Keratinocyte (primary cell): ENCODE measurements at regions not wholly inside any gene's neighbourhood (a gene's known extent, or its start where the extent isn't known, plus 50 kb on each side); places are given as distances from the start of the nearest gene placed in this dataset.

Experiments
- DNase-seq: peaks from one replicate; pipeline ENCODE4 v3.0.0-alpha.2; 2011; ENCODE audit warnings: low read depth, missing footprints, low spot score
- FAIRE-seq: peaks from 2 replicates; lab custom pipeline; 2011; peaks lifted over from hg19 to GRCh38; lab: Jason Lieb, UNC
- H2AFZ ChIP-seq: 2 replicates; pipeline ENCODE4 v1.6.0; 2012; ENCODE audit warnings: low read length, control low read depth, inconsistent platforms; ENCODE audit not compliant: control insufficient read depth
- H3K27ac ChIP-seq: 2 replicates; pipeline ENCODE4 v1.5.1; 2011; ENCODE audit warnings: low read length; ENCODE audit not compliant: control insufficient read depth, insufficient read depth
- H3K27me3 ChIP-seq: 3 replicates; pipeline ENCODE4 v1.6.0; 2011; ENCODE audit warnings: low read length; ENCODE audit not compliant: control insufficient read depth, insufficient read depth; ENCODE audit errors: extremely low read depth
- H3K36me3 ChIP-seq, 2 experiments: 2 replicates in 1 of 2; 3 replicates in 1 of 2; pipeline ENCODE4 v1.5.1; 2011; ENCODE audit warnings: low read length in 2 of 2, mild to moderate bottlenecking in 1 of 2; ENCODE audit not compliant: control insufficient read depth in 2 of 2, insufficient read depth in 2 of 2; ENCODE audit errors: extremely low read depth in 1 of 2
- H3K4me1 ChIP-seq: 3 replicates; pipeline ENCODE4 v1.5.1; 2011; ENCODE audit warnings: low read length; ENCODE audit not compliant: control insufficient read depth, insufficient read depth; ENCODE audit errors: extremely low read depth
- H3K4me2 ChIP-seq: 3 replicates; pipeline ENCODE4 v1.6.0; 2011; ENCODE audit warnings: low read depth, low read length; ENCODE audit not compliant: control insufficient read depth, insufficient read depth; ENCODE audit errors: extremely low read depth
- H3K4me3 ChIP-seq, 3 experiments: fragments of 200-600 bp in 1 of 3; sonication (generic) in 1 of 3; 2 replicates in 2 of 3; 3 replicates in 1 of 3; pipeline ENCODE4 v1.5.1; 2011 to 2016; ENCODE audit warnings: low read length in 3 of 3, mild to moderate bottlenecking in 3 of 3, control low read depth in 2 of 3, inconsistent platforms in 1 of 3, low read depth in 1 of 3, mixed read lengths in 1 of 3, mixed run types in 1 of 3, moderate library complexity in 1 of 3; ENCODE audit not compliant: control insufficient read depth in 2 of 3, insufficient read depth in 2 of 3; ENCODE audit errors: extremely low read depth in 1 of 3
- H3K79me2 ChIP-seq: 2 replicates; pipeline ENCODE4 v1.6.0; 2012; ENCODE audit warnings: low read length; ENCODE audit not compliant: control insufficient read depth, insufficient read depth
- H3K9ac ChIP-seq: 3 replicates; pipeline ENCODE4 v1.6.0; 2011; ENCODE audit warnings: low read length; ENCODE audit not compliant: control insufficient read depth, insufficient read depth; ENCODE audit errors: extremely low read depth
- H3K9me1 ChIP-seq: 3 replicates; pipeline ENCODE4 v1.6.0; 2011; ENCODE audit warnings: low read length; ENCODE audit not compliant: control insufficient read depth, insufficient read depth; ENCODE audit errors: extremely low read depth
- H3K9me3 ChIP-seq: 2 replicates; pipeline ENCODE4 v1.5.1; 2012; ENCODE audit warnings: low read depth, low read length; ENCODE audit not compliant: control insufficient read depth
- H4K20me1 ChIP-seq: 3 replicates; pipeline ENCODE4 v1.6.0; 2011; ENCODE audit warnings: low read length; ENCODE audit not compliant: control insufficient read depth, insufficient read depth; ENCODE audit errors: extremely low read depth
- EZH2 ChIP-seq: IDR thresholded peaks from one replicate; pipeline ENCODE4 v1.6.1; 2012; ENCODE audit warnings: inconsistent platforms, mild to moderate bottlenecking, low read length, moderate library complexity
- dilution Hi-C: fragments of 300-500 bp; cut with MboI; formaldehyde crosslinking; loops from one replicate; pipeline ENCODE4 v1.7.0; 2020; ENCODE audit warnings: low sequenced_read_pairs; ENCODE audit not compliant: extremely low pct_ligation_motif_present
- TF ChIP-seq, protein P1 (sequence below), 3 experiments: IDR thresholded peaks in 1 of 3; conservative IDR thresholded peaks in 1 of 3; optimal IDR thresholded peaks in 1 of 3; 2 replicates in 2 of 3; 3 replicates in 1 of 3; pipeline versions ENCODE3 to v1.5.1; 2011; ENCODE audit warnings: low read length in 3 of 3, mild to moderate bottlenecking in 3 of 3, moderate library complexity in 2 of 3, control low read depth in 1 of 3, inconsistent platforms in 1 of 3; ENCODE audit not compliant: insufficient read depth in 2 of 3; ENCODE audit errors: extremely low read depth in 1 of 3

DNA sequence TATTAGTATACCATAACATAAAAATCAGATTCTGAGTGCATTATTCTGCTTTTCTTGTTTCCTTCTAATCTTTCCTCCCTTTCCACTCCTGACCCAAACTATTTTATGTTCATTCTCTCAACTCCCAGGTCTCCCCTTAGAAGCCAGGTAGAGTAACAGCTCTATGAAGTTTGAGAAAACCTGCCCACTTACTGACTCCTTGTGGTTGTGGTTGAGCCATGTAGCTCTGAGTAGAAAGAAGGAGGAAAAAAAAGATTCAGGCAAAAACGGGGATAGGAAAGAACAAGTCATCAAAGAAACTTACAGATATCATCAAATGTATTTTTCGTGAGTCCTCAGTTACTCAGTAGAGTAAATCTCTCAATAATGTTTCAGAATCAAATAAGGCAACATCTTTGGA is 216.7 kb downstream of the PMP22 start:
- H3K9me1 ChIP-seq: no peaks in the 10 kb centered on the region
- dilution Hi-C loops: no loop called here
- no peak overlapping the region for H3K27ac ChIP-seq
- no peak for TF ChIP-seq EZH2
- TF ChIP-seq, protein P1, sequence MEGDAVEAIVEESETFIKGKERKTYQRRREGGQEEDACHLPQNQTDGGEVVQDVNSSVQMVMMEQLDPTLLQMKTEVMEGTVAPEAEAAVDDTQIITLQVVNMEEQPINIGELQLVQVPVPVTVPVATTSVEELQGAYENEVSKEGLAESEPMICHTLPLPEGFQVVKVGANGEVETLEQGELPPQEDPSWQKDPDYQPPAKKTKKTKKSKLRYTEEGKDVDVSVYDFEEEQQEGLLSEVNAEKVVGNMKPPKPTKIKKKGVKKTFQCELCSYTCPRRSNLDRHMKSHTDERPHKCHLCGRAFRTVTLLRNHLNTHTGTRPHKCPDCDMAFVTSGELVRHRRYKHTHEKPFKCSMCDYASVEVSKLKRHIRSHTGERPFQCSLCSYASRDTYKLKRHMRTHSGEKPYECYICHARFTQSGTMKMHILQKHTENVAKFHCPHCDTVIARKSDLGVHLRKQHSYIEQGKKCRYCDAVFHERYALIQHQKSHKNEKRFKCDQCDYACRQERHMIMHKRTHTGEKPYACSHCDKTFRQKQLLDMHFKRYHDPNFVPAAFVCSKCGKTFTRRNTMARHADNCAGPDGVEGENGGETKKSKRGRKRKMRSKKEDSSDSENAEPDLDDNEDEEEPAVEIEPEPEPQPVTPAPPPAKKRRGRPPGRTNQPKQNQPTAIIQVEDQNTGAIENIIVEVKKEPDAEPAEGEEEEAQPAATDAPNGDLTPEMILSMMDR (optimal IDR thresholded peaks at IDR 0.05 in 1 of 3, IDR thresholded peaks at IDR 0.05 in 1 of 3, conservative IDR thresholded peaks at IDR 0.05 in 1 of 3; ENCODE audit: extremely low read depth in 1 of 3, insufficient read depth in 2 of 3, low read length in 3 of 3): peak; percentile 14 to 38 (median 17)
- H2AFZ ChIP-seq: no peak overlapping the region
- H3K4me3 ChIP-seq: no peak overlapping the region
- no peak overlapping the region for H3K9ac ChIP-seq
- no peaks in the 10 kb centered on the region for H4K20me1 ChIP-seq
- H3K4me1 ChIP-seq: no peaks in the 10 kb centered on the region
- H3K36me3 ChIP-seq: no peaks in the 10 kb centered on the region
- H3K9me3 ChIP-seq: no peaks in the 10 kb centered on the region
- FAIRE-seq (no peak), DNase-seq (no peak)
- H3K79me2 ChIP-seq: no peaks in the 10 kb centered on the region
- no peaks in the 10 kb centered on the region for H3K27me3 ChIP-seq
- H3K4me2 ChIP-seq: no peak overlapping the region

DNA sequence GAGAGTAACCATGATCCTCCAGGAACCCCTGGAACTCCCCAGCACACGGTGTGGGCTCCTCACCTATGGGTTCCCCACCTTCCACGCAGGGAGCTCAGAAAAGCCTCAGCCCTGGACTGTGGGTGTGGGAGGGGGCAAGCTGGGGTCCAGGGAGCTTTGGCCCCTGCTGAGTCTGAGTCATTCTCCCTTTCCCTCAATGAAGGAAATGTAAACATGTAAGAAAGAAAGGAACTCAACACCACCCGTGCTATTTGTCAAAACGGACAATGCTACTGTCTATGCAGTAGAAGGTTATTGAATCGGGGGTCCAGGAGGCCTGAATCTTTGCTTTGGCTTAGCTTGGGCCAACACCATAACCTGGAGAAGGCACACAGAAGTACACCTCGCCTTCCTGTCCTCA is 222.8 kb downstream of the PMP22 start:
- Histone ChIP-seq H3K79me2 (no peaks in the 10 kb centered on the region), H3K27ac (no peak overlapping the region), H3K9me3 (no peaks in the 10 kb centered on the region), H4K20me1 (no peaks in the 10 kb centered on the region), H3K4me1 (peaks cover 17% of the 10 kb centered on the region), H3K9me1 (no peaks in the 10 kb centered on the region), H3K36me3 (no peaks in the 10 kb centered on the region), H2AFZ (no peak overlapping the region), H3K9ac (no peak overlapping the region), H3K4me2 (no peak overlapping the region), H3K27me3 (no peaks in the 10 kb centered on the region), H3K4me3 (no peak overlapping the region)
- FAIRE-seq (no peak), DNase-seq (no peak)
- dilution Hi-C loops: no loop called here
- TF ChIP-seq, protein P1 (optimal IDR thresholded peaks at IDR 0.05 in 1 of 3, IDR thresholded peaks at IDR 0.05 in 1 of 3, conservative IDR thresholded peaks at IDR 0.05 in 1 of 3; ENCODE audit: extremely low read depth in 1 of 3, insufficient read depth in 2 of 3, low read length in 3 of 3): no peak
- TF ChIP-seq EZH2: no peak
